GM10266 (cell line): ENCODE measurements at regions not wholly inside any gene's neighbourhood (a gene's known extent, or its start where the extent isn't known, plus 50 kb on each side); places are given as distances from the start of the nearest gene placed in this dataset.

Experiments
- DNase-seq: peaks from one replicate; pipeline ENCODE4 v3.0.0; 2012; ENCODE audit errors: extremely low spot score
- CTCF ChIP-seq: IDR thresholded peaks from 2 replicates; pipeline ENCODE4 v1.5.1; 2012; ENCODE audit warnings: mild to moderate bottlenecking, low read depth; ENCODE audit not compliant: control insufficient read depth, insufficient read depth; ENCODE audit errors: missing control alignments

GRCh38 chr14:97975962-97976361 lies 1178.8 kb downstream of the VRK1 start:
- no peak for DNase-seq
- TF ChIP-seq CTCF = no peak

- DNase-seq = no peak
- no peak for TF ChIP-seq CTCF
These were observed 1179.7 kb downstream of the VRK1 start for GRCh38 chr14:97976861-97977260.

GRCh38 chr14:97977651-97978261 lies 1180.6 kb downstream of the VRK1 start:
- DNase-seq = no peak
- TF ChIP-seq CTCF = no peak

- no peak for DNase-seq
- TF ChIP-seq CTCF = no peak
These were observed 1181.2 kb downstream of the VRK1 start for GRCh38 chr14:97978341-97978740.

- no peak for DNase-seq
- no peak for TF ChIP-seq CTCF
These were observed 1196.4 kb downstream of the VRK1 start for GRCh38 chr14:97993508-97994019.

- DNase-seq = no peak
- TF ChIP-seq CTCF = no peak
These were observed 1196.9 kb downstream of the VRK1 start for GRCh38 chr14:97994020-97994531.

GRCh38 chr14:97995038-97995437 lies 1197.9 kb downstream of the VRK1 start:
- DNase-seq = no peak
- no peak for TF ChIP-seq CTCF
